Gastroesophageal sphincter (tissue), 3 donors: ENCODE measurements at regions not wholly inside any gene's neighbourhood (a gene's known extent, or its start where the extent isn't known, plus 50 kb on each side); places are given as distances from the start of the nearest gene placed in this dataset.

Experiments
- CTCF ChIP-seq, 4 experiments: fragments of 200-600 bp in 2 of 4; fragments of 450-650 bp in 2 of 4; sonication (generic) in 1 of 4; IDR thresholded peaks; one replicate each; pipeline ENCODE4 v1.5.1; 2017 to 2019; ENCODE audit warnings: antibody characterized with exemption in 4 of 4, mild to moderate bottlenecking in 2 of 4, moderate library complexity in 2 of 4
- EP300 ChIP-seq: sonication (generic); formaldehyde crosslinking; IDR thresholded peaks from one replicate; pipeline ENCODE4 v1.6.1; 2017; ENCODE audit warnings: antibody characterized with exemption, mild to moderate bottlenecking
- POLR2A ChIP-seq, 2 donors: fragments of 450-650 bp; IDR thresholded peaks; one replicate each; pipeline ENCODE4 v1.6.1; 2017; ENCODE audit warnings: antibody characterized with exemption in 2 of 2, mild to moderate bottlenecking in 2 of 2, moderate library complexity in 1 of 2
- POLR2AphosphoS5 ChIP-seq: sonication (generic); formaldehyde crosslinking; IDR thresholded peaks from one replicate; pipeline ENCODE4 v1.6.1; 2017; ENCODE audit warnings: antibody characterized with exemption

GRCh38 chr1:222331340-222331739 is 216.6 kb downstream of the HHIPL2 start:
- TF ChIP-seq POLR2A (IDR thresholded peaks at IDR 0.05), result no peak
- TF ChIP-seq CTCF (IDR thresholded peaks at IDR 0.05), result no peak
- no peak for TF ChIP-seq POLR2AphosphoS5
- no peak for TF ChIP-seq EP300
